ENCODE measurements at regions not wholly inside any gene's neighbourhood (a gene's known extent, or its start where the extent isn't known, plus 50 kb on each side); places are given as distances from the start of the nearest gene placed in this dataset.

DNA sequence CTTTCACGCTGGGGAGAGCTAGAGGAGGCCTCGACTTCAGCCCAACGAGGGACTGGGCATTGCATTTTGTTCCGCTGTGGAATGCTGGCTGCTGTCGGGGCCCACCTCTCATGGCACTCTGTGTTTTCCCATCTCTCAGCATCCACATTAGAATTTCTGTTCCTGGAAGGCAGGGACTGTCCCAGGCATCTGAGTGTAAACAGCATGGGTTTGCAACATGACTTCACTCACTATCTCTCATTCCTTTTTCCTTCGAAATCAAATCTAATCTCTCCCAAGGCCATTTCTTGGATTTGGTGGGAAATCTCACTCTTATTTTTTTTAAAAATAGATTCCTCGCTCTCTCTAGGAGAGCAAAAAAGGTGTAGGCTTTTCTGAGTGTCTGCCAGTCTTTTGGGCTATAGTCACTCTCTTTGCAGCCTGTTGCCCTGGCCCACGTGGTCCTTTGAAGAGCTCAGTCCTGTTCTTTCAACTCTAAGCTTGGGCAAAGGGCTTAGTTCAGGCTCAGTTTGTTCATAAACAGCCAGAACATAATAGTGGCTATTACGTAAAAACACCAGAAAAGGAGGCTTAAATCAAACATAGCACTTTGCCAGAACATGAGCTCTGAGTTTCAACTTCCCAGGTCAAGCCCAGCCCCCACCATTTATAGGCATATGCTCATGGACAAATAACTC lies 284.6 kb upstream of the ZFP64 start:
- no peak for DNase-seq

DNA sequence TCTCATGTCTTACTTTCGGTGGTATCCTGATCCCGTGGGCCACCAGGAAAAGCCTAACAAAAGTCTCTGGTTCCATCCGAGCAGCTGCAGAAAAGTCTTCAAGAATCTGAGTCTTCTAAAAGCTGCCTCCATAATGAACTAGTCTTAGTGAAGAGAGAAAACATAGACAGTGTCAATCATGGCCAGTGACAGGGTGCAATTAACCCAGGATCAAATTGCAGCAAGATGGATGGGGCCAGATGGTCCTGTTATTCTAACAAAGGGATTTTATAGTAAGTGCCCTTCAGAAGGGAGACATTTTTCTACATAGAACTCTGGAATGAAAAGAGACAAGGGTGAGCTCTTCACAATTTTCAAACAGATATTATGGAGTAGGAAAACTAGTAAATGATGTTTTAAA lies 281.6 kb upstream of the ZFP64 start:
- no peak for DNase-seq

DNA sequence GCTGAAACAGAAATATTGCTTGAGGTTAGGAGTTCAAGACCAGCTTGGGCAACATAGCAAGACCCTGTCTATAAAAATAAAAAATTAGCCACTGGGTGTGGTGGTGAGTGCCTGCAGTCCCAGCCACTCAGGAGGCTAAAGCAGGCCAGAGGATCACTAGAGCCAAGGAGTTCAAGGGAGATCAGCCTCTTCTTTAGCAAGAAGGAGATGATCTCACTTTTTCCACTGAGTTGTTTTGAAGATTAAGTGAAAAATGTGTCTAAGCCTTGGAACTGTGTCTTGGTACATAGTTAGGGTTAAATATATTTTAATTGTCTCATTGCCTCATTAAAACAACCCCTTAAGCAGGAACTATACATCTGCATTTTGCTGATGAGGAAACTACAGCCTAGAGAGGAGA lies 279.0 kb upstream of the ZFP64 start:
- no peak for DNase-seq

DNA sequence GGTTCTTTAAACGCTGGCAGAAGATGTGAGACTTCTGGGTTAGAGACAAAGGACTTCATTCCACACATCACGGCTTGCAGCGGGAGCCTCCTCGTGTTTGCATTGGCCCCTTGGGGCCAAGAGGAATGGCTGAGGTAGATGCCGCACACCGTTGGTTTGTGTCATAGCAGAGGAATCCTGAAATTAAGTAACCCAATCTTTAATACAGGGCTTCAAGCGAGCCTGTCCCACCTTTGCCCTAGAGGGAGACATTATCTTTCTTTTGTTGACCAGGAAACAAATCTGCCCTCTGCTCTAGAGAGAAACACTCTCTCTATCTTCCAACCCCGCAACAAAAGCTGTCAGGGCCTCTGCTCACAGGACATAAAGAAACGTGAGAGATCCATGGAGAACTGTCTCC lies 277.5 kb upstream of the ZFP64 start:
- DNase-seq: no peak

DNA sequence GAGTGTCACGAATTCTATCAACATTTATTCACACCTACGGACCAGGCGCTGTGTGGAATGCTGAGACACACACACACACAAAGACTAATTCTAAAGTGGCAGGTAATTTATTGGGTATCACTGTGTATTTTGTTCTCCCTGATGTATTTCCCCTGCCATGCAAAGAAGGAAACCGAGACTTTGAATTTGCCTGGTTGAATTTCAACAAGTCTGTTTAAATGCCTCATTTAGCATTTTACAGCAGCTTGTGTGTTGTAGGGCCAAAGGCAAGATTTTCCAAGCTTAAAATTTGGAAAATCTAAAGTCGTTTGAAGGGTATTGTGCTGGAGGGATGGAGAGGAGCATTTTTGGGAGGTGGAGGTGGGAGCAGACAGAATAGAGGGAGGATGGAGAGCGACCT lies 274.4 kb upstream of the ZFP64 start:
- no peak for DNase-seq

DNA sequence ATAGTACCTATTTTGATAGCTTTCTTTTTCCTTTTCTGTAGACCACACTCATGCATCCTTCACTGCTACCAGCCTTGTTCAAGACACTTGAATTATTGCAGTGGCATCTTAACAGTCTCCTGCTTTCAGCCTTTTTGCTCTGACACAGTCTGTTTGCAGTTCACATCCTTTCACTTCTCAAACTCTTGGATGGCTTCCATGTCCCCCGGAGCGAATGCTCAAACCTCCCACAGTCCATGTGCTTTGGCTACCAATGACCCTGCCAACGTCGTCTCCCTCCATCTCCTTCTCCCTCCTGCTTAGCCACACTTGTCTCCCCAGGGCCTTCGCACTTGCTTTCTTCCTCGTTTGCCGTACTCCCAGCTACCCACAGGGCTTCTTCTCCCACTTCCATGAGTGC lies 270.0 kb upstream of the ZFP64 start:
- no peak for DNase-seq

DNA sequence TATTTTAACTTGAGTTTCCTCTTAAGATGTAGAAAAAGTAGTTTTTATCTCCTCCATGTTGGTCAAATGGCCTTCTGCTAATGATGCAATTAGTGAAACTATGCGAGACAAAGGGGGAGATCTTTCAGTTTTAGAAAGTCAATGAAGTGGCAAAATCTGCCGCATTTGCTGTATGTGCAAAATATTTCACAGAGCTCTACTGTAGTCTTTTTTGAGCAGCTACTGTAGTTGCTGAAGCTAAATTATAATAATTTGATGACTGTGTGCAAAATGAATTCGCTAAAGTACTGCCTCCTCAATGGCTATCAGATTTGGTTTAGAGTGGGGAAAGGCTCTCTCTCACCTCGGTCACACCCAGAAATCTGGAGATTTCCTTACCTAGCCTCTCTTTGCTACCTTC lies 267.6 kb upstream of the ZFP64 start:
- no peak for DNase-seq

DNA sequence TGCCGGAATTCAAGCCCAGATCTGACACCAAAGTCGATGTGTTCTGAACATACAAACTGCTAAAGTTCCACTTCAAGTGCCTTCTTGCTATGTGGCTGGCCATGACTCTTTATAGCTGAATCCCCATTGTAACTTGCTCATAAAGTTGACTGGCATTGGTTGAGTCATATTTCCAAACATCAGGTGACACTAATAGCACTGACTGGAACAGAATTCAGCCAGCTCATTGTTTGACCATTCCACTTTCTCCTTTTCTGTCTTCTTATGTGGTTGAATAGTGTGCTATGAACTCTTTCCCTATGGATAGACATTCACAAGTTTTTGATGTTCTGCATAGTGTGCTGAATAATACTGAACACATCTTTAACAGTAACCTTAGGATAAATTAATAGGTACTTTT lies 266.2 kb upstream of the ZFP64 start:
- DNase-seq: no peak

DNA sequence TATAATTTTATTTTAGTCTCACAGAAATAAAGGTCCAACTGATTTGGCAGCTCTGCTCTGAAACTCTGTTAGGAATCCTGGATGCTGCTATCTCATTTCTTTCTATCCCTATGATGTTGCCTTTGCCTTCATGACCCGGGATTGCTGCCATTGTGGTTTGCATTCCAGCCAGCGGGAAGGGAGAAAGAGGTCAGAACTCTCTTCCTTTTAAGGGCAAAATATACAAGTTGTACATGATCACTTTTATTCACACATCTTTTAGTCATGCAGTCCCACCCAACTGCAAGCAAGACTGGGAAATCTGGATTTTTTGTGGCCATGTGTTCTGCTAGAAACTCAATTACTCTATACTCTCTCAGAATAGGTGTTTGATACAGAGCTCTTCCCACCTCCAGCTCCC lies 263.1 kb upstream of the ZFP64 start:
- no peak for DNase-seq

DNA sequence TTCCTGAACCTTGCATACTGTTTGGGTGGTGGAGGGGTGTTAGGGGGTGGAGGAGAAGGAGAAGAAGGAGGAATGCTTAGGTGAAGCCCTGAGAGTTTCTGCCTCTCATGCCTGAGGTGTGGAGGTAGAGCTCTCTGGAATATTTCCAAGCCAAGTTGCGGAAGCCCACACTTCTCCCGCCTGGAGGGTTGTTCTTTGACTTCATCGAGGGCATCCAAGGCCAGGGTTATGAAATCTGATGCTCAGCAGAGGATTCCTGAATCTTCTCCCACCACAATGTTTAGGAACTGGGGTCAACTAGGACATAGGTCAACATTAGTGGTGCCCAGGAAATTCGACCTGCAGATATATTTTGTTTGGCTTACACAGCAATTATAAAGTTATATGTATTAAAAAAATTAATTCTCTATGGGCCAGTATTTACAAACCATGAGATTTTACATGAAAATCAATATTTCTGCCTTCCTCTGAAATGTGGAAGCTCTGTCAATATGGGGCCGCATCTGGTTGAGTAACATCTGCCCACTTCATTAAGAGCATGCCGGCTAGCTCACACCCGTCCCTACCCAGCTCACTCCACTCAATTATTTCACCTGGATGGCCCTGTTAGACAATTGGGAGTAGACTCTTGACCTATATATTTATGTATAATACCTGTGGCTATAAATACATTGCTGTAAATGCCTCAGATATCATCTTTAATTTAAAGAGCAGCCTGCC lies 257.1 kb upstream of the ZFP64 start:
- no peak for DNase-seq

DNA sequence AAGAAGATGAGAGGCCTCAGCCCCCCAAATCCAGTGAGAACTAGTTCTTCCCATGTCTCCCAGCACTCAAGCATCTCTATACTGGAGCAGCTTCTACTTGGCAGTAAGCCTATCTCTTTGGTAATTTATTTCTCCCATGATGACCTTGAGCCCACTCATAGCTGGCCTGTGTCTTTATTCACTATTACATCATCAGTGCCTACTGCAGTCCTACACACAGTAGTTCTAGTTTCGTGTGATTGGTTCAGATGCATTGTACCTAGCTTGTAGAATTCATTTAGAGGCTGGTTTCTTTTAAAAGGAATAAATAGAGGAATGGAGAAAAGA lies 255.6 kb upstream of the ZFP64 start:
- DNase-seq: no peak

DNA sequence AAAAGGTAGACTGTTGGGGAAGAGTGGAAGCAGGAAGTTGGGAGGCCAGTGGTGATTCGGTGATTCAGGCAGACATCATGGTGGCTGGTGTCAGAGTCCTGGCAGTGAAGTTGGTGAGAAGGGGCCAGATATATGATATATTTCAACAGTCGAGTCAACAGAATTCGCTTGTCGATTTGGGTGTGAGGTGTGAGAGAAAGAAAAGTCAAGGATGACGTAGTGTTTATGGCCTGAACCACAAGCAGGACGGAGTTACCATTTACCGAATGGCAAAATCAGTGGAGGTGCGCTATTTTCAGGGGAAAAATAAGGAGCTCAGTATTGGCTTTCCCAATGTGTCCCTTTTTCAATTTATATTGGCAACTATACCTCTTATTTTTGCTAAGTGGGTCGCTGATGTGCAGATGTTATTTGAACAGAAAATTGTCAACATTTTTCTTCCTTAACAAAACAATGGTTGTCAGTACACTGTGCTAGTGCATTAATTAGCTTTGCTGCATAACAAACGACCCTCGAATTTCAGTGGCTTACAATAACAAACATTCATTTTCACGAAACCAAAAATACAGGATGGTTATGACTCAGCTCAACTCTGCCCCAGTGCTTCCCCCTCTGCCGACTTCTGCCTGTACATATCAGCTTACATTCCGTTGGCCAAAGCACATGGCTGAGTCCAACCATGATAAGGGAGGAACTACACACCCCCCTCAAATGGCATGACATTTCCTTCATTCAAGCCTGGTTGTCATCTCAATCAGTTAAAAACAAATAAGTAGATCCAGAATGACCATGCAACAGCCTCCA lies 255.0 kb upstream of the ZFP64 start:
- no peak for DNase-seq

DNA sequence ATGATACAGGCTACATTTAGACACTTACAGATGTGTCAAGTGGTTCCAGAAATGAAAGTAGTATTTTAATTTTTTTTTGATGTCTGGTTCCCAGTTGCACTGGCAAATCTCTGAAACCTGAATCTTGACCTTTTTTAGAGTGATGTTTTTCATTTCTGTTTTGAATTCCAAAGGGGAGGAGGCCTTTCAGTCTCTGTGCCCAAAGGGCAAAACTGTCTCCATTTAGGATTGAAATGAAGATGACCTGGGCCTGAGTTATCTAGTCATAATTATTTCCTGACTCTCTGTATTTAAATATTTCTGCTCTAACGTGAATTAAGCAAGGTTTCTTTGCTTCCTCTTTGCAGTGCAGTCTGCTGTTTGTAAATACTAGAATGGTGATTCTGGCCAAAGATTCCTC lies 252.9 kb upstream of the ZFP64 start:
- no peak for DNase-seq

DNA sequence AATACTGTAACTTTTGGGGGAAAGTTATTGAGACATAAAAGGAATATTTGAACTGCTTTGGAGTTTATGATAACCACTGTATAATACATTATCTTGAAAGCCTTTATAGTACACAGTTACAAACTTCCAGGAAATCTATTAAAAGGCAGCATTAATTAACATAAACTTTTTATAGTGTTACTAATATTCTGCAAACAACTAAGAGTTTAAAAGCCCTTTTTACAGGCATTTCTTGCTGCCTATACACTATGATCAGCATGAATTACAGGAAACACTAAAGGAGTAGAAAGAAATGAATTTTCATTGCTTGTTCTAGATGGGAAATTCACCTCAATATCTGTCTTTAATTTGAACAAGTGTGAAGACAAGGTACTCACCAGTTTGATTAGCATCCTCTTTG lies 252.3 kb upstream of the ZFP64 start:
- no peak for DNase-seq

DNA sequence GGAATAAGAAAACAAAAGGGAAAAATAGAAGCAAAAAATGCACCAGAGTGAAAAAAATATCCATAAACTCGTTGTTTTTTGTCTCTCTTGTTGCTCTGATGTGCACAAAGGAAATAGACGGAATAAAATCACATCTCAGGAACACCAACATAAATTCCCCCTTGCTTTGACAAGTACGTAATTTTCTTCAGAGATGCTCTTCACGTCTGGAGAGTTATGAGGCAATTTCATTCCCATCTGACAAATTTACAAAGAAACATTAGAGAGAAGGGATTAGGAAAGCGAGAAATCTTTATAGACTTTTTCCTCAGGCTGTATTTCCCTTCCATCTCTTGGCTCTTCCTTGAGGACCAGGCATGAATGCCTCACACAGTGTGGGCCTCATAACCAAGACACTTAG lies 250.1 kb upstream of the ZFP64 start:
- DNase-seq: no peak

DNA sequence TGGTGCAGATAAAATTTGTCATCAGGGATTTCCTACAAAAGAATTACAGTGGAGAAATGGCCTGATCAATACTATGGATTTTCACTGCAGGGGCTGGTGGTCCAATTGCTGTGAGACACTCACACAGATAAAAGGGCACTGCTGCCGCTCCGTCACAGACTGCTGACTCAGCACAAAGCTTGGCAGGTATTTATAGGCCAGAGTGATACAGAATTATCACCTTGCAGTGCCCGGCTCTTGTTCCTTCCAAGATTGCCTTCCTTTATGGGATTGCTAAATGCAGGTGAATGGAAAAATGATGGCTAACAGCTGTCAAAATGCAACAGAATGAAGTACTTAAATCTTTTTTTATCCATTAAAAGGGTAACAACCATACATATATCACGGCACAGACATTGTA lies 247.8 kb upstream of the ZFP64 start:
- DNase-seq: no peak

DNA sequence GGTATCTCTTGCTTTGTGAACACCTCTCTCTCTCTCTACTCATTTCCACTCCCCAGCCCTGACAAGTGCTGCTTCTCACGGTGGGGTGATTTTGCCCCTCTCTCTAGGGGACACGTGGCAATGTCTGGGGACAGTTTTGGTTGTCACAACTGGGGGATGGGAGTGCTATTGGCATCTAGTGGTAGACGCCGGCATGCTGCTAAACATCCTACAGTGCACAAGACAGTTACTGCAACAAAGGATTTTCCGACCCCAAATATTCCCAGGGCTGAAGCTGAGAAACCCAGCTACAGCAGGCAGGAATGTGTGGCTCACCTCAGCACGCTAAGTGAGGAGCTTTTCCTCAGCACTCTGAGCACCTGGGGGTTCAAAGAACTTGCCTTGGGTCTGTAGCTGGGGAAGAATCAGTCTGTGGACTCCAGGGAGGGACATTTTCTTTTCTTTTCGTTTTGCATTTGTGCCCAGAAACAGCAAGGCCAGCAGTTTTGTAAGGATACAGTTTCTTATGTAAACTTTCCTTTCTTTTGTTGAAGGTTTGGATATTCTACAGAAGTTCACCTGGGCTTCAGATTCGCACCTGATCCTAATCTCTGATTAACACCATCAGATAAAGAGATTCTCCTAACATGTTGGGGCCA lies 246.9 kb upstream of the ZFP64 start:
- DNase-seq: no peak

DNA sequence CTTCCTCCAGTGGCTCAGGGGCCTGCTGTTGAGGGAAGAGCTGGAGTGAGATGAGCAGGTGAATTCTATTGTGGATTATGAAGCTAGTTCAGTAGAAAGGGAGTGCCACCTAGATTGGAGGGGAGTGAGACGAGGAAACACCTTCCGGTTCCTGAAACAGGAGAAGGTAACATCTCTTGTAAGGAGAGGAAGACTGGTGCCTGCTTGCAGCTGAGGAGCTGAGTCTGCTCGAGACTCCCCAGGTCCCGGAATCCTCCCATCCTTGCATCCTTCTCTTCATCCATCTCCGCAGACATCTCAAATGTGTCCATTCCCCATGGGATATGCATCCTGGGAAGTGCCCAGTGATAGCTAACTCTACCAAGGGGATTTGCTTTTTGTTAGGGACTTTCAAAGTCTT lies 242.9 kb upstream of the ZFP64 start:
- DNase-seq: no peak

DNA sequence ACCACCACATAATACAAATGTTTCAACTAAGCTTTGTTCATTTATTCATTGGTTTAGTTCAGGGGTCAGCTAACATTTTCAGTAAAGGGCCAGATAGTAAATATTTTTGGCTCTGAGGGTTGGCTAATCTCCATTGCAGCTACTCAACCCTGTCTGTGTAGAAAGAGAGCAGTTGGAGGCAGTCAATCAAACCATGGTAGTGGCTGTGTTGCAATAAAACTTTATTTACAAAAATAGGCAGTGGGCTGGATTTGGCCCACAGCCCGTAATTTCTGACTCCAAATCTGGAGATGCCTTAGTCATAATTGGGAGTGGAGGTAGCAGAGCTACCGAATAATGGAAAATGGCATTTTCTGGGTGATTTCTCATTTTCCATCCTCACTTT lies 242.5 kb upstream of the ZFP64 start:
- no peak for DNase-seq

DNA sequence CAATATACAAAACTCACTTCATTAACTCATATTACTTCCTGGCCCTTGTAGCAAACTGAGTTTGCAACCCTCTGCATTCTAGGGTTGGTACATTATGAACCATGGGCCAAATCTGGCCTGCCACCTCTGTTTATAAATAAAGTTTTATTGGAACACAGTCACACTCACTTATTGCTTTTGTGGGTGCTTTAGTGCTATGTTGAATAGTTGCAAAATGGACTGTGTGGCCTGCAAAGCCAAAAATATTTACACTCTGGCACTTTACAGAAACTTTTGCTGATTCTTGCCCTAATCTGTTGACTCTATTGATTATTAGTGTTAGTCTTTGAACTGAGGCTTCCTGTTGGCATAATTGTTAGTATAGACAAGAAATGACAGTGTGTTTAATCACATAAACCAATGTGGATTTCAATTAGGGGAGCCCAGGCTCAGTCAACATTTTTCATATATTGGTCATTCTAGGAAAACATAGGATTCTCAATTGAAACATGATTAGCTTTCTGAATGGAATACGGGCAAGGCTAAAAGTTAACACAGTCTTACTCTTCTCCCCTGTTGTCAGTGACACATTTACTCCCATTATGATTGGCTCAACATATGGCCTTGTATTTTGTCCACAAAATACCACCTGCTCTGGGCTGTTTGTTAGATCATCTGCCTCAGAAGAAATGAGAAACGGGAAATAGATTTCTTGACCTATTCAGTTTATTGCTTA lies 241.9 kb upstream of the ZFP64 start:
- DNase-seq: no peak

DNA sequence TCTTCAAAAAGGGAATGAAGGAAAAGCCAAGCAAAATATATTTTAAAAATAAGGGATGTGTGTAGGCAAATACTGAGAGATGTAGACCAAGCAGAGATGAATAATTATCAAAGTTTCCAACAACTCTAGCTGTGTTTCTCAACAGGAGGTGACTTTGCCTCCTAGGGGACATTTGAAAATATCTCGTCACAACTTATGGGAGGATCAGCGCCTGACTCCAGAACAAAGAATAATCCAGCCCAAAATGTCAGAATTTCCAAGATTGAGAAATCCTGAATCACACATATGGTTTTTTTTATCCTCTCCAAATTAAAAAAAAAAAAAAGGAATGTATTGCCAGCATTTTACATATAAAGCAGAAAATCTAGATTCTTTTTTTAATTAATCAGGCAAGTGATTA lies 241.2 kb upstream of the ZFP64 start:
- no peak for DNase-seq

DNA sequence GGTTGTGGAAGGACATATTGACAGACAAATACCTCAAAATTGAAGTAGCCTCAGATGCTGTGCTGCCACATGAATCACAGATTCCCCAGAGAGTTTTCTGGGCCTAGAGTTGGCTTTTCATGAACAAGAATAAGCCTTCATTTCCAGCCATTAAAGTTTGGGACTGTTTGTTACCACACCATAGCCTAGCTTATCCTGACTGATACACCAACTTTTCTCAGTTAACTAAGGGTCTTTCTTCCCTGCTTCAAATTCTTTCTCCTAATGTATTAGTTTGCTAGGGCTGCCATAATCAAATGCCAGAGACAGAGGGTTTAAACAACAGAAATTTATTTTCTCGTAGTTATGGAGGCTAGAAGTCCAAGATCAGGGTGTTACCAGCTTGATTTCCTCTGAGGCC lies 237.4 kb upstream of the ZFP64 start:
- DNase-seq: no peak

DNA sequence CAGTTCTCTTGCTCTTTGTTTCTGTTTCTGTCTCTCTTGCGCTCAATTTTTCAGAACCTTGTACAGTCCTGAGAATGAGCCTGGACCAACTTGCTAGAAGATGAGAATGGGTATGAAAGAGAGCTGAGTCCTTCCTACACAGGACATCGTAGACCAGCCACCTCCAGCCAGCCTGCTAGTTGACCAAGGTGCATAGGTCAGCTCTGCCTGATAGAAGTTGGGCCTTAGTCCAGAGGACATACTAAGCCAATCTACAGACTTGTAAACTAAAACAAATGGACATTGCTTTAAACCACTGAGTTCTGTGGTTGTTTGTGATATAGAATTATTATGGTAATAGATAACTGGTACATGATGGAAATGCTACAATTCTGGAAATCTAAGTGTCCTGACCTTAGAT lies 236.4 kb upstream of the ZFP64 start:
- DNase-seq: no peak

All from activated effector memory CD4-positive, alpha-beta T cell treated with anti-CD3 and anti-CD28 coated beads, Interleukin-2, amount 50 U/mL, for 16 hours (primary cell).